Astrocyte (in vitro differentiated cells and primary cell): ENCODE measurements at regions not wholly inside any gene's neighbourhood (a gene's known extent, or its start where the extent isn't known, plus 50 kb on each side); places are given as distances from the start of the nearest gene placed in this dataset.

Experiments used
- DNase-seq: peaks from one replicate; pipeline ENCODE4 v3.0.0-alpha.2; 2010; ENCODE audit warnings: low read depth
- FAIRE-seq: peaks from 2 replicates; lab custom pipeline; 2011; peaks lifted over from hg19 to GRCh38; lab: Jason Lieb, UNC
- H2AFZ ChIP-seq: 2 replicates; pipeline ENCODE4 v1.6.0; 2012; ENCODE audit warnings: low read depth, low read length, inconsistent platforms
- H3K27ac ChIP-seq: 2 replicates; pipeline ENCODE4 v1.5.1; 2011; ENCODE audit warnings: low read depth, low read length, inconsistent platforms
- H3K27me3 ChIP-seq: 2 replicates; pipeline ENCODE4 v1.6.0; 2011; ENCODE audit warnings: low read length, inconsistent platforms; ENCODE audit not compliant: insufficient read depth
- H3K36me3 ChIP-seq: 2 replicates; pipeline ENCODE4 v1.5.1; 2011; ENCODE audit warnings: low read length, inconsistent platforms; ENCODE audit not compliant: insufficient read depth
- H3K4me1 ChIP-seq: 2 replicates; pipeline ENCODE4 v1.5.1; 2011; ENCODE audit warnings: low read length, inconsistent platforms; ENCODE audit not compliant: insufficient read depth
- H3K4me2 ChIP-seq: 2 replicates; pipeline ENCODE4 v1.6.0; 2012; ENCODE audit warnings: low read length, inconsistent platforms
- H3K4me3 ChIP-seq: 2 replicates; pipeline ENCODE4 v1.5.1; 2011; ENCODE audit warnings: low read depth, mild to moderate bottlenecking, low read length, inconsistent platforms; ENCODE audit not compliant: insufficient read depth
- H3K79me2 ChIP-seq: 2 replicates; pipeline ENCODE4 v1.6.0; 2012; ENCODE audit warnings: mild to moderate bottlenecking, low read length, inconsistent platforms; ENCODE audit not compliant: insufficient read depth
- H3K9ac ChIP-seq: 2 replicates; pipeline ENCODE4 v1.6.0; 2012; ENCODE audit warnings: mild to moderate bottlenecking, low read length, inconsistent platforms
- H3K9me3 ChIP-seq: 2 replicates; pipeline ENCODE4 v1.5.1; 2012; ENCODE audit warnings: low read depth, mild to moderate bottlenecking, low read length, inconsistent platforms; ENCODE audit not compliant: insufficient read depth
- H4K20me1 ChIP-seq: 2 replicates; pipeline ENCODE4 v1.6.0; 2012; ENCODE audit warnings: low read length, inconsistent platforms; ENCODE audit not compliant: insufficient read depth
- H3K27ac Mint-ChIP-seq: one replicate; pipeline ENCODE4 v1.8.0; 2021; ENCODE audit warnings: mild to moderate bottlenecking, mixed read lengths; ENCODE audit not compliant: unreplicated experiment
- H3K27me3 Mint-ChIP-seq: one replicate; pipeline ENCODE4 v1.8.0; 2021; ENCODE audit warnings: low read depth, mixed read lengths; ENCODE audit not compliant: unreplicated experiment
- H3K36me3 Mint-ChIP-seq: one replicate; pipeline ENCODE4 v1.8.0; 2021; ENCODE audit warnings: low read depth, mixed read lengths; ENCODE audit not compliant: unreplicated experiment
- H3K4me1 Mint-ChIP-seq: one replicate; pipeline ENCODE4 v1.8.0; 2021; ENCODE audit warnings: low read depth, mixed read lengths; ENCODE audit not compliant: unreplicated experiment
- H3K4me3 Mint-ChIP-seq: one replicate; pipeline ENCODE4 v1.8.0; 2021; ENCODE audit warnings: mild to moderate bottlenecking, moderate library complexity, mixed read lengths; ENCODE audit not compliant: unreplicated experiment
- H3K9me3 Mint-ChIP-seq: one replicate; pipeline ENCODE4 v1.8.0; 2021; ENCODE audit warnings: mild to moderate bottlenecking, mixed read lengths; ENCODE audit not compliant: unreplicated experiment
- EZH2 ChIP-seq: IDR thresholded peaks from 2 replicates; pipeline ENCODE4 v1.6.1; 2012; ENCODE audit warnings: mild to moderate bottlenecking, low read length, inconsistent platforms; ENCODE audit not compliant: insufficient read depth
- TF ChIP-seq, protein P1 (sequence below): IDR thresholded peaks from 2 replicates; pipeline ENCODE4 v1.5.1; 2011; ENCODE audit warnings: low read depth, mild to moderate bottlenecking, inconsistent platforms, low read length, moderate library complexity; ENCODE audit not compliant: insufficient read depth

GRCh38 chr2:140138736-140139135 is 1358.5 kb upstream of the NXPH2 start:
- H3K4me3 ChIP-seq = no peak overlapping the region
- no peaks in the 10 kb centered on the region for H3K36me3 ChIP-seq
- H3K9me3 Mint-ChIP-seq = no peaks in the 10 kb centered on the region
- H3K9me3 ChIP-seq = no peaks in the 10 kb centered on the region
- no peak overlapping the region for H3K4me3 Mint-ChIP-seq
- H3K27ac Mint-ChIP-seq = no peak overlapping the region
- H3K27me3 ChIP-seq = no peaks in the 10 kb centered on the region
- no peaks in the 10 kb centered on the region for H3K79me2 ChIP-seq
- no peaks in the 10 kb centered on the region for H3K4me1 Mint-ChIP-seq
- no peak overlapping the region for H3K9ac ChIP-seq
- no peaks in the 10 kb centered on the region for H3K36me3 Mint-ChIP-seq
- H3K27me3 Mint-ChIP-seq = no peaks in the 10 kb centered on the region
- H3K4me2 ChIP-seq = no peak overlapping the region
- no peaks in the 10 kb centered on the region for H4K20me1 ChIP-seq
- DNase-seq (no peak), FAIRE-seq (no peak)
- H3K27ac ChIP-seq = no peak overlapping the region
- no peaks in the 10 kb centered on the region for H3K4me1 ChIP-seq
- H2AFZ ChIP-seq = no peak overlapping the region
- TF ChIP-seq EZH2 = no peak
- TF ChIP-seq, protein P1, sequence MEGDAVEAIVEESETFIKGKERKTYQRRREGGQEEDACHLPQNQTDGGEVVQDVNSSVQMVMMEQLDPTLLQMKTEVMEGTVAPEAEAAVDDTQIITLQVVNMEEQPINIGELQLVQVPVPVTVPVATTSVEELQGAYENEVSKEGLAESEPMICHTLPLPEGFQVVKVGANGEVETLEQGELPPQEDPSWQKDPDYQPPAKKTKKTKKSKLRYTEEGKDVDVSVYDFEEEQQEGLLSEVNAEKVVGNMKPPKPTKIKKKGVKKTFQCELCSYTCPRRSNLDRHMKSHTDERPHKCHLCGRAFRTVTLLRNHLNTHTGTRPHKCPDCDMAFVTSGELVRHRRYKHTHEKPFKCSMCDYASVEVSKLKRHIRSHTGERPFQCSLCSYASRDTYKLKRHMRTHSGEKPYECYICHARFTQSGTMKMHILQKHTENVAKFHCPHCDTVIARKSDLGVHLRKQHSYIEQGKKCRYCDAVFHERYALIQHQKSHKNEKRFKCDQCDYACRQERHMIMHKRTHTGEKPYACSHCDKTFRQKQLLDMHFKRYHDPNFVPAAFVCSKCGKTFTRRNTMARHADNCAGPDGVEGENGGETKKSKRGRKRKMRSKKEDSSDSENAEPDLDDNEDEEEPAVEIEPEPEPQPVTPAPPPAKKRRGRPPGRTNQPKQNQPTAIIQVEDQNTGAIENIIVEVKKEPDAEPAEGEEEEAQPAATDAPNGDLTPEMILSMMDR = no peak

- Mint-ChIP-seq H3K27me3 (no peaks in the 10 kb centered on the region), H3K9me3 (no peaks in the 10 kb centered on the region), H3K27ac (no peak overlapping the region), H3K4me3 (no peak overlapping the region), H3K36me3 (no peaks in the 10 kb centered on the region), H3K4me1 (no peaks in the 10 kb centered on the region)
- Histone ChIP-seq H2AFZ (no peak overlapping the region), H3K9me3 (no peaks in the 10 kb centered on the region), H3K27me3 (no peaks in the 10 kb centered on the region), H3K27ac (no peak overlapping the region), H3K4me2 (no peak overlapping the region), H4K20me1 (no peaks in the 10 kb centered on the region), H3K79me2 (no peaks in the 10 kb centered on the region), H3K9ac (no peak overlapping the region), H3K4me1 (no peaks in the 10 kb centered on the region), H3K4me3 (no peak overlapping the region), H3K36me3 (no peaks in the 10 kb centered on the region)
- TF ChIP-seq EZH2 = no peak
- TF ChIP-seq, protein P1 = no peak
- FAIRE-seq (no peak), DNase-seq (no peak)
These were observed 1356.7 kb upstream of the NXPH2 start for GRCh38 chr2:140136861-140137260.

DNA sequence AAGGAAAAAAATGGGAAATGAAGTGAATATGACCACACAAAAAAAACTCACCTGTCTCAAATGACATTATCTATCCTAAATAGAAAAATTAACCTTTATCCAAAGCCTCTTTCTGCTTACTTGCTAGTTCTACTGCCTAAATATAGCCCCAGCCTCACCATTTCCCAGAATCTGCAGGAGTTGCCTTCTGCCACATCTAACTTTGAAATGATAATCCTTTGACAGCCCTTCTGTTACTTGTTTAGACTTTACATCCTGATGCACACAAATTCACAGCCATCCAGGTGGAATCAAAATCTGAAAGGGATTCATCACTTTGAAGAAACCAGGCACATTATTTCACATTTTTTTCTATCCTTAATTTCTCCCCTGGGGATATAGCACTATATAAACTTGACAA is 1356.2 kb upstream of the NXPH2 start:
- no peaks in the 10 kb centered on the region for H3K36me3 ChIP-seq
- no peaks in the 10 kb centered on the region for H3K4me1 ChIP-seq
- TF ChIP-seq EZH2 = no peak
- TF ChIP-seq, protein P1 = no peak
- Mint-ChIP-seq H3K4me1 (no peaks in the 10 kb centered on the region), H3K27me3 (no peaks in the 10 kb centered on the region), H3K36me3 (no peaks in the 10 kb centered on the region), H3K4me3 (no peak overlapping the region), H3K9me3 (no peaks in the 10 kb centered on the region), H3K27ac (no peak overlapping the region)
- no peak overlapping the region for H3K4me2 ChIP-seq
- H3K27me3 ChIP-seq = no peaks in the 10 kb centered on the region
- H4K20me1 ChIP-seq = no peaks in the 10 kb centered on the region
- no peak for FAIRE-seq
- no peak overlapping the region for H3K4me3 ChIP-seq
- no peaks in the 10 kb centered on the region for H3K9me3 ChIP-seq
- no peak overlapping the region for H3K9ac ChIP-seq
- no peak overlapping the region for H3K27ac ChIP-seq
- no peak for DNase-seq
- H2AFZ ChIP-seq = no peak overlapping the region
- no peaks in the 10 kb centered on the region for H3K79me2 ChIP-seq
